ENCODE measurements at regions not wholly inside any gene's neighbourhood (a gene's known extent, or its start where the extent isn't known, plus 50 kb on each side); places are given as distances from the start of the nearest gene placed in this dataset.

DNA sequence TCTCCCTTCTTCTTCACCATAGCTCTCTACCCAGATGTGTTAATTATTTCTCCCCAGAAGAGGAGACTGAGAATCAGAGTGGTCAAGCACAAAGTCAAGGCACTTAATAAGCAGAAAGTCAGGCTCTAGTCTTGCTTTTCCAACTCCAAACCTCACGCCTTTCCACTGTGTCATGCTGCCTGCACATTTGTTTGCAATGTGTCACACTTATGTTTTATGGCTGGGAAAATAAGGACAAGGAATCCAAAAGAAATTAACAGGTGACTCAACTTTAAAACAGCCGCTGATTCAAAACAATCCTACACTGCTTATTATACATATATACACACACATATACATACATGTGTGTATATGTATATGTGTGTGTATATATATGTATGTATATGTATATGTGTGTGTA, 255.7 kb upstream of the DYNLRB2 start:
- CTCF ChIA-PET: no interaction called here
- H3K27me3 Mint-ChIP-seq: no peaks in the 10 kb centered on the region
- H3K9me3 Mint-ChIP-seq: no peaks in the 10 kb centered on the region
- no peaks in the 10 kb centered on the region for H3K4me1 Mint-ChIP-seq
- DNase-seq: no peak
- H3K27ac Mint-ChIP-seq: no peak overlapping the region
- no peaks in the 10 kb centered on the region for H3K36me3 Mint-ChIP-seq
- H3K4me3 Mint-ChIP-seq: no peak overlapping the region

- DNase-seq: no peak
- peaks cover 8% of the 10 kb centered on the region for H3K27me3 Mint-ChIP-seq
- no peak overlapping the region for H3K4me3 Mint-ChIP-seq
- no peaks in the 10 kb centered on the region for H3K36me3 Mint-ChIP-seq
- H3K9me3 Mint-ChIP-seq: no peaks in the 10 kb centered on the region
- CTCF ChIA-PET: no interaction called here
- peaks cover 2% of the 10 kb centered on the region for H3K4me1 Mint-ChIP-seq
- no peak overlapping the region for H3K27ac Mint-ChIP-seq
Observed at GRCh38 chr16:80283466-80284392, 257.1 kb upstream of the DYNLRB2 start.

DNA sequence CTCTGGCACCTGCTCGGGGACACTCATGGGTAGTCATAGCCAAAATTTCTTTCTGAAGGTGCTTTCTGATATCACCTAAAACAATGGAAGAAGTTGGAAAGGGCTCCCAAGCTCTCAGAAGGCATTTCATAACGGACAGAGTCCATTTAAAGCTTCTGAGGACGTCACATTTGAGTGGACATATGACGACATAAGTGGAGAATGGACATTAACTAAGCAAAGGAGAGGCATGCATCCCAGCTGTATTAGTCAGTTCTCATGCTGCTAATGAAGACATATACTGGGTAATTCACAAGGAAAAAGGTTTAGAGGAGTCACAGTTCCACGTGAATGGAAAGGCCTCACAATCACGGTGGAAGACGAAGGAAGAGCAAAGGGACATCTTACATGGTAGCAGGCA, 260.2 kb upstream of the DYNLRB2 start:
- no peak overlapping the region for H3K27ac Mint-ChIP-seq
- CTCF ChIA-PET: no interaction called here
- no peaks in the 10 kb centered on the region for H3K36me3 Mint-ChIP-seq
- DNase-seq: no peak
- no peak overlapping the region for H3K4me3 Mint-ChIP-seq
- peaks cover 12% of the 10 kb centered on the region for H3K27me3 Mint-ChIP-seq
- H3K4me1 Mint-ChIP-seq: peaks cover 2% of the 10 kb centered on the region
- H3K9me3 Mint-ChIP-seq: no peaks in the 10 kb centered on the region

GRCh38 chr16:80279656-80280055, 261.1 kb upstream of the DYNLRB2 start:
- CTCF ChIA-PET: no interaction called here
- Mint-ChIP-seq H3K27ac (no peak overlapping the region), H3K9me3 (no peaks in the 10 kb centered on the region), H3K4me1 (peaks cover 2% of the 10 kb centered on the region), H3K36me3 (no peaks in the 10 kb centered on the region), H3K27me3 (peaks cover 12% of the 10 kb centered on the region), H3K4me3 (no peak overlapping the region)
- DNase-seq: no peak

- no peaks in the 10 kb centered on the region for H3K36me3 Mint-ChIP-seq
- H3K4me1 Mint-ChIP-seq: peaks cover 2% of the 10 kb centered on the region
- CTCF ChIA-PET: no interaction called here
- no peak for DNase-seq
- H3K27ac Mint-ChIP-seq: no peak overlapping the region
- no peak overlapping the region for H3K4me3 Mint-ChIP-seq
- H3K9me3 Mint-ChIP-seq: no peaks in the 10 kb centered on the region
- H3K27me3 Mint-ChIP-seq: peaks cover 12% of the 10 kb centered on the region
Observed at GRCh38 chr16:80277182-80277581, 263.6 kb upstream of the DYNLRB2 start.

DNA sequence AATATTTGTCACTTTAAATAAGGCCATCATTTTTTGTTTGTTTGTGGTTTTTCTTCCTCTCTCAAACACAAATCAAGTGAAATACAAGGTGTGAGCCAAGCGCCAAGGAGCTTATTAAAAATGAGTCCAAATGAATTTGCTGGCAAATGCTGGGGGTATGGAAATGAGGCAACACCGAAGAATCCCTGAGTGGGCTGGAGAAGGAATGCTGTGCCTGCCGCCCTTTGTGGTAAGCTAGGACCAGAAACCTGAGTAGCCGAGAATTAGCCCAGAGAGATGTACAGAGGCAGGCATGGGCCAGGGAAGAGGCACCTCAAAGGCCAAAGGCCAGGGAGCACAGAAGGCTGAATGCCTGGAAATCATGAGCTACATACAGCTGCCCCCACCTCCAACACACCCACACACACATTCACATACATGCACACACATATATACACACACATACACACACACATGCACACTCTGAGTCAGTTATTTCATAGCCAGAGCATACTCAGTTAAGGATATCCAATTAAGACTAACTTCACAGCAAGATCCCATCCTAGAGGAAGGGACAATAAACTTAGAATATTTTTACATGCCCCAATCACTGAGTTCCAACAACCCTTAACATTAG, 266.1 kb upstream of the DYNLRB2 start:
- no peaks in the 10 kb centered on the region for H3K9me3 Mint-ChIP-seq
- CTCF ChIA-PET: no interaction called here

DNA sequence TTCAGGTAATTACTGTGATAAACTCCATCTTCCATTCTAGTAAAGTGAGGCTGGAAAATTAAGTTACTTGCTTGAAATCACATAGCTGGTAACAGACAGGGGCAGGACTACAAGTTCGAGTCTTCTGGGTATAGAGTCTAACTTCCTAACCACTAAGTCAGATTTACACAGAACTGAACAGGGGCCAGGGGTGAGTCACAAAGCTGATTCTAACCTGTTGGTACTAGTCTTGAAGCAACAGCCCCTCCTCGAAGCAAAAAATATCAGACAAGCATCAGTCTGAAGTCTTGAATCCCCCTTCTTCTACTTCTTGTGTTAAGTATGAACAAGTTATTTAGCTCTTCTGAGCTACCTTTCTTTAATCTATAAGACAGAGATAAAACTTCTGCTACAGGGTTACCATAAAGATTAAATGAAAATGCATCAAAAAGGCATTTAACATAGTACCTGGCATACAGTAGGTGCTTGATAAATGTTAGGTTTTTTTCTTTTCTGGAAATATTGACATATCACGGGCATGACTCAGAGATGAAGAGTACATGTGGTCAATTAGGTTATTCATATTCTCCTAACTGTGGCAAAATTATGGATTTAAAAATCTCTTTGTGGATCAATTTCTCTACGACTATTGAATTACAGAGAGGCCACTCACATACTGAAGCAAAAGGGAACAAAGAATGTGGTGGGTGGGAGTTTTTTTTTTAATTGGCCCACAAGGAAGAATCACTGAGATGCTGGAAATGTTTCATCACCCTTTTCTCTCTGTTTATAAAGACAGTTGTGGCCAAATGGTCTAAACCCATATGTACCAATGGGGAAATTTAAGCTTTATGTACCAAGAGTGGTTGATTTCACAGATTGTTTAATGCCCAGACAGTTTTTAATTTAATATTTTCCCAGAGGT, 266.9 kb upstream of the DYNLRB2 start:
- Mint-ChIP-seq H3K27ac (no peak overlapping the region), H3K27me3 (peaks cover 4% of the 10 kb centered on the region), H3K4me1 (no peaks in the 10 kb centered on the region), H3K9me3 (no peaks in the 10 kb centered on the region), H3K4me3 (no peak overlapping the region), H3K36me3 (no peaks in the 10 kb centered on the region)
- no peak for DNase-seq
- CTCF ChIA-PET: no interaction called here

More for the DNA sequence above, 266.1 kb upstream of the DYNLRB2 start:
- Mint-ChIP-seq H3K36me3 (no peaks in the 10 kb centered on the region), H3K4me3 (no peak overlapping the region), H3K27ac (no peak overlapping the region), H3K27me3 (peaks cover 12% of the 10 kb centered on the region), H3K4me1 (peaks cover 2% of the 10 kb centered on the region)
- no peak for DNase-seq

GRCh38 chr16:80265624-80266306, 275.0 kb upstream of the DYNLRB2 start:
- CTCF ChIA-PET: no interaction called here
- Mint-ChIP-seq H3K4me3 (no peak overlapping the region), H3K9me3 (no peaks in the 10 kb centered on the region), H3K27ac (no peak overlapping the region), H3K4me1 (no peaks in the 10 kb centered on the region), H3K27me3 (no peaks in the 10 kb centered on the region), H3K36me3 (no peaks in the 10 kb centered on the region)
- no peak for DNase-seq

DNA sequence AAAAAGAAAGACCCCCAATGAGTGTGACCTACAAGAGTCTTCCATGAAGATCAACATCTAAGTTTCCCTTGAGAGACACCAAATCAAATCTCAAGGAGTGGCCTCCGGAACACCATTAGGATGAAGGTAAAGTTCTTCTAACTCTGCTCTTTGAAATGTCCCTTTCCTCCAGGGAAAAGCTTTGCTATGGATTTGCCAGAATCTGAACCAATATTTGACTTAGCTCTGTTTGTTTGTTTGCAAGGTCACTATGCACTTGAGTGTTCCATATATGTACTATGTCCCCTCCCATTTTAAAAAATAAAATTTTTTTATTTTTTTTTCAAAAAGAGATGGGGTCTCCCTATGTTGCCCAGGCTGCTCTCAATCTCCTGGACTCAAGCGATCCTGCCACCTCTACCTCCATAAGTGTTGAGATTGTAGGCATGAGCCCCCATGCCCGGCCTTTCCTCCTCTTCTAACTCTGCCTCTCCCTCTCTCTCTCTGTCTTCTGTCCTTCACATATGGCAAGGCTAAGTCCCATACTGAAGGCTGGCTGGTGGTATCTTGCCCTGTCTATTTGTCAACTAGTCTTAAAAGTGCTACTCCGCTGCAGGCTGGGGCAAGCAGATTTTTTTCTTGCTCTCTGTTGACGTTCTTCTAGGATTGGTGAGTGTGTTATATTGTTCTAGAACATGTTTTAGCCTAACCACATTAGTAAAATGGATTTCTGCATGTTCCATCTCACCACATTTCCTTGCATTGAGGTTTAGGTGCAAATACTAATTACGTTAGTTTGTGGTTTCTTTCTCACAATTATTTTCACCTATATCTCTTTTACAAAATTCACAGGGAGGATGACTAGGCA, 276.7 kb upstream of the DYNLRB2 start:
- no peaks in the 10 kb centered on the region for H3K36me3 Mint-ChIP-seq
- CTCF ChIA-PET: no interaction called here
- no peak overlapping the region for H3K4me3 Mint-ChIP-seq
- DNase-seq: no peak
- H3K27me3 Mint-ChIP-seq: no peaks in the 10 kb centered on the region
- no peaks in the 10 kb centered on the region for H3K4me1 Mint-ChIP-seq
- no peaks in the 10 kb centered on the region for H3K9me3 Mint-ChIP-seq
- no peak overlapping the region for H3K27ac Mint-ChIP-seq

DNA sequence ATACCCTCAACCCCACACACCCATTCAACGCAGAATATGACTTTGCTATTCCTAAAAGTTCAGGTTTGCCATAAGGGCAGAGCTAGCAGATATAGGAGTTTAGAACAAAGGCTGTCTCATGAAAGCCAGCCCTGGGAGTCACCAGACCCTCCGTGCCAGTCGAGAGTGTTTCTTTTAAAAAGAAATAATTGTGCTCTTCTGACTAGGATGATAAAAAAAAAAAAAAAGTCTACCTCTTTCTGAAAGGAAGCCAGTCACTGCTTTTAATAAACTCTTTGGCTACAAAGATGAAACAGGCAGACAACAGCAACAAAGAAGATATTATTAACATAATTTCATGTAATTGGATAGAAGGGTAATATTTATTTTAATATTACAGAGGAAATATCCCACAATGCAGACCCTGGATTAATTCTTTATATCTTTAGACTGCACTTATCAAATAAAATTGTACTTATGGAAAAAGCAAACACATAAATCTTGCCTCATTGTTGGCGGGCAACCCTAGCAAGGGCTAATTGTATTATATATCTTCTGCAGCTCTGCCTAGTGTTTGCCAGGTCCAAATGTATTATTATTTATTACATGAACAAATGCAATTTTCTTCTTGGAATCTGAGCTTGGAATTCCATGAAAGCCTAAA, 277.5 kb upstream of the DYNLRB2 start:
- Mint-ChIP-seq H3K27me3 (no peaks in the 10 kb centered on the region), H3K4me1 (no peaks in the 10 kb centered on the region), H3K36me3 (no peaks in the 10 kb centered on the region), H3K4me3 (no peak overlapping the region), H3K9me3 (no peaks in the 10 kb centered on the region), H3K27ac (no peak overlapping the region)
- DNase-seq: no peak
- CTCF ChIA-PET: no interaction called here

DNA sequence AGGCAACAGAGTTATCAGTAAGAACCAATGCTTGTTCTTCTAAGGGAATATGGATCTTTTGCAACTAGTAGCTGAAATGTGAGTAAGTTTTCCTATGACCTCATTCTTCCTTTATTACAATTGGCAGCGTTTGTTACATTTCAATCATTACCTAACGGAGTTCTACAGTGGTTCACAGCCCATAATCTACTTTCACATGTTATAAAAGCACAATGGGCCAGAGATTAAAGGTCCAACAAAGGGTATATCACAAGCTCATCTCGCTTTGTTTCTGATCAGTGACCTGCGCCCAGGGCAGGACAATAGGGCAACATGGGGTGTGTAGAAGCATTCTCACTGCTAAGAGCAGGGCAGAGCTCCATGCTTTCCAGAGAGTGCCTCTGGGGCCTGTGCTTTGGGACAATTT, 279.9 kb upstream of the DYNLRB2 start:
- CTCF ChIA-PET: no interaction called here
- Mint-ChIP-seq H3K27me3 (no peaks in the 10 kb centered on the region), H3K36me3 (no peaks in the 10 kb centered on the region), H3K4me3 (no peak overlapping the region), H3K9me3 (no peaks in the 10 kb centered on the region), H3K27ac (no peak overlapping the region), H3K4me1 (no peaks in the 10 kb centered on the region)
- no peak for DNase-seq

GRCh38 chr16:80259290-80259805, 281.4 kb upstream of the DYNLRB2 start:
- CTCF ChIA-PET: no interaction called here
- Mint-ChIP-seq H3K27ac (no peak overlapping the region), H3K4me1 (no peaks in the 10 kb centered on the region), H3K4me3 (no peak overlapping the region), H3K36me3 (no peaks in the 10 kb centered on the region), H3K9me3 (no peaks in the 10 kb centered on the region), H3K27me3 (no peaks in the 10 kb centered on the region)
- DNase-seq: no peak

DNA sequence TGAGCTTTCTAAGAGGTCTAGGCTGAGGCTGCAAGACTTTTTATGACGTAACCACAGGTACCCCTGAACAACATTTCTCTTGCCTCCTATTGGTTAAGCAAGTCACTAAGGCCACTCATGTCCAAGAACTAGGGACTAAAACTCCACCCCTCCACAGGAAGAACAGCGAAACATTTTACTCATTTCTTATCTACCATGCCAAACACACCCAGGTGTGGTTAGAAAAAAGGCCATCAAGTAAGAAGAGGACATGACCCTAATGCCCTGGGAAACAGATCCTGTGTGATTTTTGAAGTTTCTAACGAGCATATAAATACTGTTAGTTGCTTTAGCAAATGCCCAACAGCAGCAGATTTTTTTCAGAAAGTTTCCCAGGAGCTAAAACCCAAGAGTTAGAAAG, 282.4 kb upstream of the DYNLRB2 start:
- CTCF ChIA-PET: no interaction called here
- no peak overlapping the region for H3K4me3 Mint-ChIP-seq
- no peaks in the 10 kb centered on the region for H3K4me1 Mint-ChIP-seq
- no peaks in the 10 kb centered on the region for H3K36me3 Mint-ChIP-seq
- H3K9me3 Mint-ChIP-seq: no peaks in the 10 kb centered on the region
- DNase-seq: no peak
- no peaks in the 10 kb centered on the region for H3K27me3 Mint-ChIP-seq
- H3K27ac Mint-ChIP-seq: no peak overlapping the region

Measured in activated naive CD4-positive, alpha-beta T cell treated with anti-CD3 and anti-CD28 coated beads, Interleukin-2, amount 10 ng/mL, durations not matched to agents 7 days and 5 days (primary cell).